ENCODE measurements at regions not wholly inside any gene's neighbourhood (a gene's known extent, or its start where the extent isn't known, plus 50 kb on each side); places are given as distances from the start of the nearest gene placed in this dataset.

- TF ChIP-seq CTCF (conservative IDR thresholded peaks at IDR 0.05; ENCODE audit: control insufficient read depth, insufficient read depth, low read depth, low read length) = no peak
- DNase-seq (ENCODE audit: low read depth) = no peak
- H3K4me3 ChIP-seq (ENCODE audit: control insufficient read depth, low read depth, low read length) = no peak overlapping the region
Measured at GRCh38 chr16:55249361-55249760, 74.6 kb upstream of the IRX6 start.

GRCh38 chr16:55249936-55250335 lies 74.1 kb upstream of the IRX6 start:
- TF ChIP-seq CTCF (conservative IDR thresholded peaks at IDR 0.05; ENCODE audit: control insufficient read depth, insufficient read depth, low read depth, low read length) = no peak
- DNase-seq (ENCODE audit: low read depth) = no peak
- no peak overlapping the region for H3K4me3 ChIP-seq (ENCODE audit: control insufficient read depth, low read depth, low read length)

- no peak for DNase-seq (ENCODE audit: low read depth)
- H3K4me3 ChIP-seq (ENCODE audit: control insufficient read depth, low read depth, low read length) = no peak overlapping the region
- TF ChIP-seq CTCF (conservative IDR thresholded peaks at IDR 0.05; ENCODE audit: control insufficient read depth, insufficient read depth, low read depth, low read length) = no peak
Measured at GRCh38 chr16:55250701-55251100, 73.3 kb upstream of the IRX6 start.

DNA sequence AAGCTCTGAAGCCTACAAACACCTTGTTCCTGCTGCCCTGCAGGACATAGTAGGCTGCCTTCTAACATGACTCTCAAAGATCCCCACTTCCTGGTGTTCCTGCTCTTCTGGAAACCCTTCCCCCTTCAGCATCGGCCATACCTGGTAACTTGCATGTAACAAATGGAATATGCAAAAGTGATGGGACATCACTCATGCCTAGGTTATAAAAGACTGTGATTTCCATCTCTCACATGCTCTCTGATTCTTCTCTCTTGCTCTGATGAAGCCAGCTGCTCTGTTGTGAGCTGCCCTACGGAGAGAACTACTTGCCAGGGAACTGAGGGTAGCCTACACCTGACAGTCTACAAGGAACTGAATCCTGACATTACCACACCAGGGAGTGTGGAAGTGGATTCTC lies 72.9 kb upstream of the IRX6 start:
- no peak for DNase-seq (ENCODE audit: low read depth)
- TF ChIP-seq CTCF (conservative IDR thresholded peaks at IDR 0.05; ENCODE audit: control insufficient read depth, insufficient read depth, low read depth, low read length) = no peak
- no peak overlapping the region for H3K4me3 ChIP-seq (ENCODE audit: control insufficient read depth, low read depth, low read length)

- no peak overlapping the region for H3K4me3 ChIP-seq (ENCODE audit: control insufficient read depth, low read depth, low read length)
- no peak for DNase-seq (ENCODE audit: low read depth)
- no peak for TF ChIP-seq CTCF (conservative IDR thresholded peaks at IDR 0.05; ENCODE audit: control insufficient read depth, insufficient read depth, low read depth, low read length)
Measured at GRCh38 chr16:55252577-55252976, 71.4 kb upstream of the IRX6 start.

GRCh38 chr16:55253987-55254386 lies 70.0 kb upstream of the IRX6 start:
- DNase-seq (ENCODE audit: low read depth) = no peak
- no peak overlapping the region for H3K4me3 ChIP-seq (ENCODE audit: control insufficient read depth, low read depth, low read length)
- no peak for TF ChIP-seq CTCF (conservative IDR thresholded peaks at IDR 0.05; ENCODE audit: control insufficient read depth, insufficient read depth, low read depth, low read length)

GRCh38 chr16:55255733-55256282 lies 68.2 kb upstream of the IRX6 start:
- DNase-seq (ENCODE audit: low read depth) = no peak
- H3K4me3 ChIP-seq (ENCODE audit: control insufficient read depth, low read depth, low read length) = no peak overlapping the region
- no peak for TF ChIP-seq CTCF (conservative IDR thresholded peaks at IDR 0.05; ENCODE audit: control insufficient read depth, insufficient read depth, low read depth, low read length)
